ENCODE measurements at regions not wholly inside any gene's neighbourhood (a gene's known extent, or its start where the extent isn't known, plus 50 kb on each side); places are given as distances from the start of the nearest gene placed in this dataset.

DNA sequence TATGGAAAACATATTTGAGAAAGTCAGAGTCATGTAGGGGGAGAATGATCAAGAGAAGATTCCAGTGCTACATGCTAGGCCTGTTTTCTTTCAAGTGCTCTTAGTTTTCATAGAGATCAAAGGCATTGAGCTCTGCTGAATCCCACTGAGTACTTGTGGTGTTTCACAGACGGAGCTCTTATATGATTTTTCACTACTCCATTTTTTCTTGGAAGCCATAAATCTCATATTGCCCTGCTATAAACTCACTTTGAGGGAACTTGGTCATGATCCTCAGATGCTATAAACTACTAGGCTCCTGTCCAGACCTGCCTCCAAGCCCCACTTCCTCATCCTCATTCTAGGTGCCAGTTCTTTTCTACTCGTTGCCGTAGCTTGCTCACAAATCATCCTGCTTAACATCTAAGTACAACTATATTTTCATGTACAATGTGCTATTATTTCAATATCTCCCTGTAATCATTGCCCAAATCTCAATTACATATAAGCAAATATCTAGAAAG is 180.8 kb upstream of the CCDC179 start:
- DNase-seq: no peak

DNA sequence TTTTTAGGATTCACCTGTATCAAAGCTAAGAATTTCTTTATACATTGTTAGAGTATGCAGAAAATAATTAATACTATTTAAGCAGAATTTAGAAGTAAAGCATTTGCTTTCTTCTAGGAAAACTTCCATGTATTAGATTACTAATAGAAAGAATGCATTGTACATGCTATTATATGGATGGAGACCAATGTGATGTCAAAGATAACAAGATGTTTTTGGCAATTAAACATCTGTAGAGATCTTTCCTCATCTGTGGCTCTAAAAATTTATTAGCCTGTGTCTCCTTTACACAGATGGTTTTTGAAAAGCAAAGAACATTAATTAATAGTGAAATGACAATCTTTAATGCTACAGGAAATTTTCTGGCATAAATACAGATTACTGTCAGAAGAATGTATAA is 198.4 kb upstream of the CCDC179 start:
- DNase-seq: no peak

DNA sequence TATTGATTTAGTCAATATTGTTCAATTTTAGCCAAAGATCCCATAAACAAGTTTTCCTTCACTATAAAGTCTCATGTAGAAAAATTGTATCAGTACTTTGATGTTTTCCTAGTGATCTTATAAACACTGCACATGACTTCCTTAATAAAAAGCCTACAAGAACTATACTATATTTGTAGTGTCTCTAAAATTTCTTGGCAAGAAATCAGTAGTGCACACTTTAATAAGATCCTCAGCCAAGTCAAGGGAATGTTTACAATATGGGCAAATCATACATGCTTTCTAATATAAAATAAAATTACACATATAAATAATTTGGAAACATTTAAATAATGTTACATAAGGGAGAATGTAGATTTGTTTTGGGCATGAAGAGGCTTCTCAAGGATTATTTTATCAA is 203.0 kb upstream of the CCDC179 start:
- no peak for DNase-seq

DNA sequence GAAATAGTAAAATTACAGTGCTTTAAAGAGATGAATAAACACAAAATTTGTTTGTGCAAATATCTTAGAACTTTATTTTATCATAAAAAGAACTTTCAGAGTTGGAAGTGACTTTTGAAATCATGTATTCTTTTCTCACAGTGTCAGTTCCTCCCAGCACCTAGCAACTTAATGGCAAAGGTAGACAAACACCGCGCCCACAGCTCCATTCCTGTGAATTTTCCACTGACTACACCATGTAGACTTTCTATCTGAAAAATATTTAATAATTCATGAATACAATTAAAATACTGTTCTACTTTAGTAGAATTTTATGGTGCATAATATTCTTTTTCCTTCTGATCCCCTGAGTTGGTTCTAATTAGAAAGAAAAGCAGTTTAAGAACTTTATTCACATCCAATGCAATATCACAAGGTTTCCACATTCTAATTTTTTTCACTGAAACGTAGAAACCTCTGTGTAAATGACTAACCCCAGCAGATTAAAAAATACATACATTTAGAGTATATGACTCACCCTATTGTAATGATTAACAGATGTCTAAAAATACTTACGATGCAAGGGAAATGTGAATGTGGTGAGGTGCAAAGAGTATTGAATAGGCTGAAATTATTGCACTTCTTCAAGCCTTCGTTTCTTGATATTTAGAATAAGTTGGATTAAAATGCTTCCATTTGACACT is 218.2 kb upstream of the CCDC179 start:
- no peak for DNase-seq

DNA sequence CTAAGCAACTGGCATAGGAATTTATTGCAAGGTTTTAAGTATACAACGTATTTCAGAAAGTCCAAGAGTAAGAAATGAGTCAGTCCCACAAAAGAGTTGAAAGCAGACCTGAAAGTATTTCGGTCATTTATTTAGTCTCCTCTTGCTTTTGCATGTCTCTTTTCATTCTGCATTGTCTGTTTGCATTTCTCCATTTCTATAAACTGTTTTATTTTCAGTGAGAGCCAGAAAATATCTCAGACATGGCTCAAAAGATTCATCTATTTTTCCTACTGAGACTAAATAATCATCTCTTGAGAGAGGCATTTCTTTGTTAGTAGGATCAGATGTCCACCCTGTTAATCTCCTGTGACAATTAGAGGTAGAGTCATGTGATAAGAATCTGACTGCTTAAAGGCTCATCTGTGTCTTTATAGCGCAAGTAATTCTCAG is 219.1 kb upstream of the CCDC179 start:
- DNase-seq: no peak

DNA sequence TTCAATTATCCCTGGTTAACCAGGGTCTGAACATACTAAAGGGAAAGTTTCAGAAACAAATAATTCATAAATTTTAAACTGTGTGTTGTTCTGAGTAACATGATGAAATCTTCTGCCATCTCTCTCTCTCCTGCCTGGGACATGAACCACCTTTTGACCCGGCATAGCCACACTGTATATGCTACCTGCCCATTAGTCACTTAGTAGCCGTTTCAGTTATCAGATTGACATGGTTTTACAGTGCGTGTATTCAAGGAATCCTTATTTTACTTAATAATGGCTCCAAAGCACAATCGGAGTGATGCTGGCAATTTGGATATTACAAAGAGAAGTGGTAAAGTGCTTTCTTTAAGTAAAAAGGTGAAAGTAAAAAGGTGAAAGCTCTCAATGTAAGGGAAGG is 227.1 kb upstream of the CCDC179 start:
- DNase-seq: no peak

DNA sequence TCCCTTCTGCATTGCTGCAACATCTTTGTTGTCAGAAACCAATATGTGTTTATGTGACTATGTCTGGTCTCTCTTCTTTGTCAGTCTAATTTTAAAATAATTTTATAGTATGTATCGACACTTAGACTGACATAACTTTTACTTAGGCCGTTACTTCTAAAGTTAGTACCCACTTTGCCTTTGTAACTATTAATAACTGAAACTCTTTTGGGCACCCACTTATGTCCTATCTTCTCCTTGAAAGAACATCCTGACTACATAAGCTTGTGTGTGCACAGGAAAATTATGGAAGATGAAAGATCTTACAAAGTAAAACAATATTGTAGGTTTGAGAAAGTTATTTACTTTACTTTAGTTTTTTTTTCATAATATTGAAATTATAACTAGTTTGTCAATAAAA is 230.4 kb upstream of the CCDC179 start:
- DNase-seq: no peak

DNA sequence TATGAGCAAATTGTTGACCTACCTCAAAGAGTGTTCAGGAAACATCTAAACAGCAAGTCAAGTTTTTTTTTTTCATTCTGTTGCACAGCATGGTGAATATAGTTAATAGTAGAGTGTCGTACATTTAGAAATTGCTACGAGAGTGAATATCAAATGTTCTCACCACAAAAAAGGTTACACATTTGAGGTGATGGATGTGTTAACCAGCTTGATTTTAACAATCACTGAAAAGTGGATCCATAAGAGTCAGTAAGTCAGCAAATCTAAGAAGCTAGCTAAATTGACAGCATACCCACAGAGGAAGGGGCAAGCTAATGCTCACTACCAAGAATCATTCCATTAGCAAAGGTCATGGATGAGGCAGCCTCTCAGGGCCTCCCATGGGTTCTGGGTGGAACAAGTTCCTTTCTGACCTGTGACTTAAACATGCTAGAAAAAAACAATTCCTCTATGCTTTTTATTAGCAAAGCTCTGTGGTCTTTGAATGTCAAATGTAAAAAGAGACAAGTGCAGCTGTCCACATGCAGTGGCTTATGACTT is 235.4 kb upstream of the CCDC179 start:
- DNase-seq: no peak

DNA sequence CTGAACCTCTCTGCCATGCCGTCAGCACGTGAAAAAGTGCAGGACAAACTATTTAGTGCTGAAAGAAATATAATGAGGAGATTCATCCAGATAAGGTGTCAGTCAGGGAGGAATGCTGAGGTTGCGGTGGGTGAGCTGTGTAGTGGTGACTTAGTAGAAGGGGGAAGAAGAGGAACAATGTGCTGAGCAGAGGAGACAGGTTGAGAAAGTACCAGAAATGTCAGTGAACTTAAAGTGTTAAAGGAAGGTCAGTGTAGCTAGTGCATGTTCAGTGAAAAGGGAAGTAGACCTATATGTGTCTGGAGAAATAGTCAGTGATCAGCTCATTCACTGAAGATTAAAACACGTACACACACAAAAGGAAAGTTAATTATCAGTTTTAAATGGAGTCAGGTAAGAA is 237.6 kb upstream of the CCDC179 start:
- DNase-seq: no peak

DNA sequence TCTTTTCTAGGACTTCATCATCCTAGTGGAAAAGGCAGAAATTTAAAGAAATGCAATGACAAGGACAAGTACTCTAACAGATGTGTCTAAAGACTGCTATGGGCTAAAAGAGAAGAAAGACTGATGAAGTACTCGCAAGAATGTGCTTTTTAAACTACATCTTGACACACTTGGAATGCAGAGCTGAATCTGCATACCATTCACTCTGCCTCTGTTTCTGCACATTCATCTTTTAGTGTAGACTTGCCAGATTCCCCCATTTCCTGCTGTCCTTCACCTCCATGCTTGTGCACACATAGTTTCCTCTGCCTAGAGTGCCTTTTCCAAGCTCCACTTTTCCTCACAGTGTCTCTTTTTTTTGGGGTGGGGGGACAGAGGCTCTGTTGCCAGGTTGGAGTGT is 239.0 kb upstream of the CCDC179 start:
- no peak for DNase-seq

DNA sequence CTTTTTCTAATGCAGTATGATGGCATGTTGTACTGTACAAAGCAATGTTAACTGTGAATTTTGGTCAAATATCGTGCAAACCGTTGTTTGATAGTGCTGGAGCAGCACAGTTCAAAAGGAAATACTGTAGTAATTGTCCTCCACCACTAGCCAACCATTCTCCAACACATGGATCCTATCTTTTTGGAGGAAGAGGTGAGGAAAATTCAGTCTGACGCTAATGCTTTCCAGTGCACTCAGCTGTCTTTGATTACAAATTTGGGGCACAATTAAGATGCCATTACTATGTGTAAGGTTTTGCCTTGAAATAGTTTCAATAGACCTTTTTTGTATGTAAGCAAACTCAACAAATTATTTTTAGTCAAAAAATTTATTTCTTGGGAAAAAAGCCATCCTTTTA is 240.5 kb upstream of the CCDC179 start:
- no peak for DNase-seq

DNA sequence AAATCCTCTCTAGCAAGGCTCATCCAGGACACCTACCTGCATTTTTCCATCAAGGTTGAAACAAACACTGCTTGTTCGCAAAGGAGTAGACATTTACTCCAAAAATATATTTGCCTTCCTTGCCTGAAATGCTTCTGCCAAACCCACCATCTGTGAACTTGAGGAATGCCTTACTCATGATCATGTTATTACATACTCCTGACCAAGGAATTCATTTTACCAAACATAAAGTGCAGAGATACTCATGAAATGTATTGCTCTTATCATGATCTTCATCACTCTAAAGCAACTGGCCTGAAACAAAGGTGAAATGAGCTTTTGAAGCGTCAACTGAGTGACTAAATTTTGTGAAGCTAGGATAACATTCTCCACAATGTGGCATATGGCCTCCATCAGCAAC is 243.1 kb upstream of the CCDC179 start:
- DNase-seq: no peak

DNA sequence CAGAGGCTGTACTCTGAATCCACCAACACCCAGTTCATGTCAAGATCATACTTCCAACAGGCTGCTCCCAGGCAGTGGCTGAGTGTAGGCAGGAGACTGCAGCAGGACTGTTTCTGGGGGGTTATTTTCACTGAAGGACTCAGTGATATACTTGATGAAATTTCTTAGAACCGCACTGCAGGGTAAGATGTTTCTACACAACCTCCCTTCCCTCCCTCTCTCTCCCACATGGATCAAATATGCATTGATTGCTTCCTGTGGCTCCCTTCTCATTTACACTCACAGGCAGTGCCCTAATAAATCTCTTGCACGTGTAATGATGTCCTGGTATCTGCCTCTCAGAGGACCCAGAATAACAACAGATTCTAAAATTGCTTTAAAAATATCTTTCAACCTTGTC is 251.3 kb upstream of the CCDC179 start:
- DNase-seq: no peak

DNA sequence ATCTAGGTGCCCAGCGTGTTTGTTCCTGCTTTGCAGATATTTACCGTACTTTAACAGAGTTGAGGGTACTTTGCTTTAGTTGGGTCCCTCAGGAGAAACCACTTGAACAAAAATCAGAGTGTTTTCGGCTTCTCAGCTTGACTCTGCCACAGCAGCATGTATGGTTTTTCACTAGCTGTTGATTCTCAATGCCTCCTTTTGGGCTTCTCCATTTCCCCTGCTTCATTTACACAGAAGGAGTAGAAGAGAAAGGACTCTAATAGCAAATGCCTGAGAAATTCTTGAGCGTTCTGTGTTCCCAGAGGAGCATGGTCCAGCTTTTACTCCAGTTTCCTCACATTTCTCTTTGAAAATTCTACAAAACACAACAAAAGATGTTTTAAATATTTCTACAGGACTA is 252.1 kb upstream of the CCDC179 start:
- DNase-seq: no peak

DNA sequence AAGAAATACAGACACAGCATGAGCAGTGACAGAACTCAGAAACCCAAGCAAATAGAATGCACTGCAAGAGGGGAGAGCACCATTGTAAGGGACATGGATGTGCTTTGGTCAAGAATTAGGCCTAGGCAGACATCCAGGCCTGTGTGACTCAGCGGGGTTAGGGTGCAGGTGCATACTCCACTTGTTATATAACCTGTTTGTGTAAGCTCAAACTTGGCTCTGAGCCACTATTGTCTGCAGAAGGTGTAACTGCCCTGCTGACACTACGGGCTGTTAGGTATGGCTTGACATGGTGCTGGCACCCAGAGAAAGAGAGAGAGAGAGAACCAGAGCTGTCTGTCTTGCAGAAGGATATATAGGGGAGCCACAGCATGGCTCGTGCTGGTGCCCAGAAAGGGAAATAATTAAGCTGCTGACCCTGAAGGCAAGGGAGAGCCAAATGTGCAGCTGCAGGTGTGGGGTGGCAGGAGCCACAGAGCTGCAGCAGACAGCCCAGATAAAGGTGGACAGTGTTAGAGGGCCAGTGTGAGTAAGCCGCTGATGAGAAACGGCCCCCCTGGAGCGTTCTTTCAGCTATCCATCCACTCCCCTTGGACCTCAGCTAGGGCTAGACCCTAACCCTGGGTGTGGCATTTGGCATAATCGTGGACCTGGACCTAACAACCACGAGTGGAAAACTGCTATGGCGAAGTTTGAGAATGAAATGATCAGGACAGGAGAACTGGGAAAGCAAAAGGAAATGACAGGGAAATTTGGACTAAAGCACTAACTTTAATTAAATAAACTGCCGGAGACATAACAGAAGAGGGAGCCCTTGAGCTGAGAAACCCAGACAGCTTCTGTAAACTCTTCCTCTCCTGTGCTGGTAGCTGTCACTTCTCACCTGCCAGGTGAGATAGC is 253.0 kb upstream of the CCDC179 start:
- DNase-seq: no peak

DNA sequence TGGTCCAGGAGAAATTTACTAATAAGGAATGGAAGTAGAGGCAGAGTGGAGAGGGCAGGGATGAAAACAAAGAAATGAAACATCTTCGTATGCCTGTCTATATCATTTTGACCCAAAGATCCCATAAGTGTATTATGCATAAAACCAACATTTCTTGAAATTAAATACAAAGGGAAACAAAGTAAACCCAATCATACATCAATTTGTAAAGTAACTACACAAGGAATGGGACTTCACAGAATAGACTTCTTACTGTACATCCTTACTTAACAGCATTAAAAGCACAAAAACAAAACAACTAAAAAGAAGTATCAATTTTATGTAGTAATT is 253.6 kb upstream of the CCDC179 start:
- DNase-seq: no peak

DNA sequence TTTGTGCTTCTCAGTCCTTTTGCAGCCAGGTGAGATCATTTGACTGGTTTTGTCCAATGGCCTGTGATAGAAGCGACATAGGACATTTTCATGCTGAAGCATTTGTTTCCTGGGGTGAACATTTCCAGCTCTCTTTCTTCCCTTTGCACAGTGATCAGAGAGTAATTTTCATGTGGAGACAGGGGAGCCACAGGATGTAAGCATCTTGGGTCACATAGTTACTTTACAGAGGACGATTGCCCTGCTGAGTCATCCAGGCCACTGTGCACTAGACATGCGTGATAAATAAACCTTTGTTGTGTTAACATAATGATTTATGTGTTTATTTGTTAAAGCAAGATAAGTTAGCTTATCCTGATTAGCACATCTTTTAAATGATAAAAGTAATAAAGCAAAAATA is 263.5 kb upstream of the CCDC179 start:
- DNase-seq: no peak

DNA sequence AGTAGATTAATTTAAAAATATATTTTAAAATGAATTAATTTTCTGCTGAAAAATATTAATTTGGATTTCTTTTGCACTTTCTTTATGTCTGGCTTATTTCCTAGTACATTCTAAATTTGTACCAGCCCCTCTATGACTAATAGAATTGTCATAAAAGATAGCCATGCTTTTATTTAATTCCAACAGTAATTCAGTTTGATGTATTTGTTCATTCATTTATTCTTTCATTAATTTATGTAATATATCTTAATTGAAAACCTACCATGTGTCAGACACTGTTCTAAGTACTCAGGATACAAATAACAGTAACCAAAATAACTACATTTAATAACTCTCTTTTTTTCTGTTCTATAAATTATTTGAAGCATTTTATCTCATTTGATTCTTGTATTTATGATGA is 264.0 kb upstream of the CCDC179 start:
- DNase-seq: no peak

DNA sequence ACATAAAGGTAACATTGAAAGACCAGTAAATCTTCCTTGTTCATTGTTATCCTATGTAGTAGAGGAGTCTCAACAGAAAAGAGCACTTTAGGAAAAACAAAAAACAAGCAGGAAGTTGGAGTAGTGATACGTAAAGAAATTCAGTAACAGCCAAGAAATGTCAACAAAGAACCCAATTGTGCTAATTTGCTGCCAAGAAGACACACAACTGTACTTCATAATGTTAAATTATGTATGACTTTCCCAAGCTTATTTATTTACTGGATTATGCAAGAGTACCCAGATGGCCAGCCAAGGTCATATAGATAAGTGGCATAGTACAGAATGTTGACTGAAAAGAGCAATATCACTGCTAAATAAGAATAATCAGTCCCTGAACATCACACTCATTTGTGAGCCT is 264.7 kb upstream of the CCDC179 start:
- DNase-seq: no peak

DNA sequence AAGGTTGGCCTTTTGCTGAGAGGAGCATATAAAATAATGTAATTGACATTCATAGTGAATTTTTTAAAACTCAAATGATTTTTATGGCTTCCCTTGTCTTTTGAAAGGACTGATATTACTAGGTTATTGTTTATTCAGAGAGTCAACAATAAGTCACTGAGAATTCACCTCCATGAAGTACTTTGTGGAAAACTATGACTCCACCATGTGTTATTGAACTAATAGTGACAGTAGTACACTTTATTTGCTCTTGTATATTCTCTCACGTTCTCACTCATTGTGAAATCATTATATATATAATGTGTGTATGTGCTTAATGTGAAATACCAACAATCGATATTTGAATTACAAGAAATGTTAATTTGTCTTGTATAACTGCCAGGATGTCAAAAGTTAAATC is 267.4 kb upstream of the CCDC179 start:
- DNase-seq: no peak

DNA sequence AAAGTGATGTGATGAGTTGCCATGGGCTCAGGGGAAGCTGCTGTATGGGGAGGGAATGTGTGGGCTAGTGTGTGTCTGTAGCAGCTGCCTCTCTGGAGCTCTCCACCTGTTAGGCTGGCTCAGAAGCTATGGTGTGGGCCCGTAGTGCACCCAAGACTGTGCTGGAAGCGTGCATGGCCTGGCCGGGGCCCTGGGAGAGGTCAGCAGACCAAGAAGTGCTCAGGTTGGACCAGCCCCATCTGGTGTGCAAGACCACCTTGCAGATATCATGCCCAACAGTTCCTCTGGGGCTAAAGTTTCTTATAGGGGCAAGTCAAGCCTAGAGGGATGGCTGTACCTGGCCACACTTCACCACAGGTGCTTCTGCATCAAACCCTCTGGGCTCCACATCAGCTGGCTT is 274.4 kb upstream of the CCDC179 start:
- DNase-seq: no peak

DNA sequence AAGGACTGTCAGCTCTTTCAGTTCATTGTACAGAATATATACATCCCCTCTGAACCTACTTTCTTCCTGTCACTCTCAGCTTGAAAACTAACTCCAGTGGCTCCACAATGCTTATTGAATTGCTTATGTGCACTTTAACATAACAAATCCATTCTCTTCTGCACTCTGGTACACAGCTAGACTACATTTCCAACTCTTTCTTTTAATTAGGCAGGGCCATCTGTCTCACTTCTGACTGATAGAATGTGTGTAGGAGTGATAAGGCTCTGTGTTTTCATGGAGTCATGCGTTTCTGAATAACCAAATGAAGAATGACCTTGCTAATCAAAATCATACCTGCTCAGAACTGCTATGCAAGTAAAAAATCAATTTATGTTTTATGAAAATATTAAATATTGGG is 278.5 kb upstream of the CCDC179 start:
- DNase-seq: no peak

DNA sequence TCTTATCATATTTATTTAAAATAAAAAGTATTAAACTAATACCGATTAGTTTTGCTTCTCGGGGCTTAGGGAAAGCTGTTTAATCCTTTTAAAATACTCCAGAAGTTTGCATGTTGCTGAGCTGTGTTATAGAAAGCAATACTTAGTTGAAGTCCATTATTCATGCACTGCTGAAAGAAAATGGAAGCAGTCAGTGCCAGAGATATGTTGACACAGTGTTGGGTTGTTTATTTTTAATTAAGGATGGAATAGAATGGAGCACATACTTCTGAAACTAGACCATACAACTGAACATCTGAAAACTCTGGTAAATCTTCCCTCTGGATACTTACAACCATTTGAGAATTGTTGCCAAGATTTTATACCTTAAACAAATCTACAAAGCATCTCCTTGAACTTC is 282.7 kb upstream of the CCDC179 start:
- no peak for DNase-seq

DNA sequence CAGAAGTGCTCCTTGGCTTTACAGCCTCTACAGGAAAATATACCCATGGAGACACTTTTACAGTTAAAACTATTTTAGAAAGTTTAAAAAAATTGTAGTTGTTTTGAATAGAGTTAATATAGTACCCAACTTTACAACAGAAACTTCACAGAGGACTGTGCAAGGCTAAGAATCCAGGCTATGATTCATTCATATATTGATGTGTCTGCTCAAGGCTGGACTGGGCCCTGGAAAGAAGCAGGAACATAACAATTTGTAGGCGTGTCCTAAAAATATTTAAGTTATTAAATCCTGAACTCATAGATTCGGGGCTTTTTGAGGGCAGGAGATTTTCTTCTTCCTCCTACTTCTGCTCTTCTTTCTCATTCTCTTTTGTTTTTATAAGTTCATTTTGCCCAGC is 291.5 kb upstream of the CCDC179 start:
- DNase-seq: no peak

Data from left hindlimb (tissue), 1 donor.